HCT116 (cell line): ENCODE measurements at regions not wholly inside any gene's neighbourhood (a gene's known extent, or its start where the extent isn't known, plus 50 kb on each side); places are given as distances from the start of the nearest gene placed in this dataset.
"Not testable (repeated sequence)": the region's sequence is repeated elsewhere in the genome, so short reads cannot be mapped to it uniquely, and the experiment has no call there.

ENCODE experiments used
- ATAC-seq: fragments of 200-7000 bp; cut with Tn5 transposase; 2 replicates; pipeline ENCODE4 v1.9.1; 2020; ENCODE audit warnings: mild to moderate bottlenecking, moderate library complexity
- BruUV-seq: library from RNA; stranded (reverse); fragments of 400-500 nt; replicated peaks from 2 replicates; lab custom pipeline; 2021; lab: Mats Ljungman, UMichigan
- CTCF ChIA-PET: fragments of 300-600 bp; sonication (Branson Sonifier 250); formaldehyde crosslinking; loops from one replicate; lab custom pipeline; 2021; ENCODE audit warnings: antibody characterized with exemption; lab: Charles Lee
- POLR2A ChIA-PET: fragments of 300-600, 350-600 bp; sonication (Branson Sonifier 250); formaldehyde crosslinking; loops from one replicate; lab custom pipeline; 2021; ENCODE audit warnings: antibody characterized with exemption; lab: Charles Lee
- RAD21 ChIA-PET, 2 experiments: fragments of 300-600 bp; sonication (Branson Sonifier 250); formaldehyde crosslinking; loops; one replicate each; lab custom pipeline; 2023; ENCODE audit warnings: low total read pairs in 2 of 2; ENCODE audit not compliant: uncharacterized antibody in 2 of 2, unreplicated experiment in 2 of 2, low non-redundant PET in 1 of 2; lab: Charles Lee
- DNase-seq: peaks from one replicate; pipeline ENCODE4 v3.0.0-alpha.2; 2010; ENCODE audit warnings: low read depth, low spot score
- H2AFZ ChIP-seq: fragments of 200-600 bp; shearing (Covaris generic), sonication (generic); 2 replicates; pipeline ENCODE4 v1.6.1; 2017; ENCODE audit warnings: low read depth, mixed run types, mixed read lengths, antibody characterized with exemption, low read length; ENCODE audit not compliant: poor library complexity, severe bottlenecking
- H3K27ac ChIP-seq: 2 replicates; pipeline ENCODE4 v1.5.1; 2012; ENCODE audit warnings: low read depth, low read length
- H3K27me3 ChIP-seq: fragments of 200-600 bp; sonication (generic); 2 replicates; pipeline ENCODE4 v1.6.1; 2016; ENCODE audit warnings: mixed run types, low read length, mixed read lengths; ENCODE audit not compliant: insufficient read depth
- H3K36me3 ChIP-seq, 2 experiments: fragments of 200-500 bp in 1 of 2; fragments of 200-600 bp in 1 of 2; sonication (Bioruptor generic) in 1 of 2; sonication (generic) in 1 of 2; 2 replicates each; pipeline versions ENCODE4 v1.5.1 to v1.6.1; 2014 to 2016; ENCODE audit warnings: low read length in 2 of 2, inconsistent platforms in 1 of 2, mixed read lengths in 1 of 2, mixed run types in 1 of 2; ENCODE audit not compliant: insufficient read depth in 2 of 2, control insufficient read depth in 1 of 2
- H3K4me1 ChIP-seq, 2 experiments: fragments of 200-600 bp in 1 of 2; sonication (generic) in 1 of 2; 2 replicates each; pipeline versions ENCODE4 v1.5.1 to v1.6.1; 2012 to 2017; ENCODE audit warnings: low read length in 2 of 2, inconsistent platforms in 1 of 2, mild to moderate bottlenecking in 1 of 2, mixed read lengths in 1 of 2, mixed run types in 1 of 2, moderate library complexity in 1 of 2; ENCODE audit not compliant: insufficient read depth in 2 of 2, control insufficient read depth in 1 of 2
- H3K4me2 ChIP-seq: fragments of 200-600 bp; sonication (generic); 2 replicates; pipeline ENCODE4 v1.6.1; 2017; ENCODE audit warnings: mixed run types, low read length, mixed read lengths
- H3K4me3 ChIP-seq, 2 experiments: fragments of 200-600 bp in 1 of 2; sonication (generic) in 1 of 2; replicated peaks in 1 of 2; 2 replicates each; pipeline ENCODE4 v1.5.1; 2011 to 2016; ENCODE audit warnings: low read length in 2 of 2, control low read depth in 1 of 2, low read depth in 1 of 2, mild to moderate bottlenecking in 1 of 2, mixed read lengths in 1 of 2, mixed run types in 1 of 2
- H3K79me2 ChIP-seq: fragments of 200-600 bp; sonication (generic); 2 replicates; pipeline ENCODE4 v1.6.1; 2017; ENCODE audit warnings: mild to moderate bottlenecking, mixed run types, low read length, moderate library complexity, mixed read lengths; ENCODE audit not compliant: insufficient read depth
- H3K9ac ChIP-seq: fragments of 200-600 bp; sonication (generic); 2 replicates; pipeline ENCODE4 v1.6.1; 2016; ENCODE audit warnings: low read length, mixed read lengths
- H3K9me2 ChIP-seq: fragments of 200-600 bp; sonication (generic), shearing (Covaris generic); 2 replicates; pipeline ENCODE4 v1.6.1; 2017; ENCODE audit warnings: mixed run types, mild to moderate bottlenecking, moderate library complexity; ENCODE audit not compliant: insufficient read depth
- H3K9me3 ChIP-seq, 2 experiments: fragments of 200-500 bp in 1 of 2; fragments of 200-600 bp in 1 of 2; sonication (Bioruptor generic) in 1 of 2; sonication (generic) in 1 of 2; 2 replicates each; pipeline ENCODE4 v1.6.1; 2014 to 2017; ENCODE audit warnings: low read length in 2 of 2, mixed read lengths in 2 of 2, inconsistent platforms in 1 of 2, low read depth in 1 of 2, mild to moderate bottlenecking in 1 of 2, mixed run types in 1 of 2, moderate library complexity in 1 of 2; ENCODE audit not compliant: control insufficient read depth in 1 of 2, insufficient read depth in 1 of 2
- H4K20me1 ChIP-seq: fragments of 200-600 bp; sonication (generic), shearing (Covaris generic); 2 replicates; pipeline ENCODE4 v1.6.1; 2017; ENCODE audit warnings: mixed run types, mild to moderate bottlenecking, moderate library complexity; ENCODE audit not compliant: insufficient read depth
- CBX3 ChIP-seq: IDR thresholded peaks from 2 replicates; pipeline ENCODE4 v1.6.1; 2012; ENCODE audit warnings: low read depth
- EGR1 ChIP-seq: IDR thresholded peaks from 2 replicates; pipeline ENCODE4 v1.6.1; 2012; ENCODE audit warnings: low read depth
- EZH2phosphoT487 ChIP-seq: fragments of 200-600 bp; IDR thresholded peaks from 2 replicates; pipeline ENCODE4 v1.6.1; 2018; ENCODE audit warnings: antibody characterized with exemption, borderline replicate concordance
- FOSL1 ChIP-seq: IDR thresholded peaks from 2 replicates; pipeline ENCODE4 v1.6.1; 2012; ENCODE audit warnings: low read depth
- RAD21 ChIP-seq: IDR thresholded peaks from 2 replicates; pipeline ENCODE4 v1.6.1; 2012; ENCODE audit warnings: low read depth, mild to moderate bottlenecking
- SIN3A ChIP-seq: IDR thresholded peaks from 2 replicates; pipeline ENCODE4 v1.6.1; 2012; ENCODE audit warnings: low read depth
- SRF ChIP-seq: IDR thresholded peaks from 2 replicates; pipeline ENCODE4 v1.6.1; 2012; ENCODE audit warnings: low read depth
- intact Hi-C: fragments of 100-400 bp; cut with micrococcal nuclease; formaldehyde crosslinking; loops from 2 replicates; pipeline ENCODE4 v1.10.0; 2022
- TF ChIP-seq, protein P1 (sequence below): IDR thresholded peaks from 2 replicates; pipeline ENCODE4 v1.6.1; 2012; ENCODE audit warnings: low read depth
- TF ChIP-seq, protein P2 (sequence below), 3 experiments: fragments of 200-600 bp in 1 of 3; sonication (generic) in 1 of 3; IDR thresholded peaks in 2 of 3; conservative IDR thresholded peaks in 1 of 3; 2 replicates each; pipeline ENCODE4 v1.5.1; 2012 to 2017; ENCODE audit warnings: low read depth in 2 of 3, low read length in 2 of 3, antibody characterized with exemption in 1 of 3, borderline replicate concordance in 1 of 3, control low read depth in 1 of 3, mild to moderate bottlenecking in 1 of 3, mixed read lengths in 1 of 3, mixed run types in 1 of 3, moderate library complexity in 1 of 3; ENCODE audit not compliant: insufficient read depth in 1 of 3

DNA sequence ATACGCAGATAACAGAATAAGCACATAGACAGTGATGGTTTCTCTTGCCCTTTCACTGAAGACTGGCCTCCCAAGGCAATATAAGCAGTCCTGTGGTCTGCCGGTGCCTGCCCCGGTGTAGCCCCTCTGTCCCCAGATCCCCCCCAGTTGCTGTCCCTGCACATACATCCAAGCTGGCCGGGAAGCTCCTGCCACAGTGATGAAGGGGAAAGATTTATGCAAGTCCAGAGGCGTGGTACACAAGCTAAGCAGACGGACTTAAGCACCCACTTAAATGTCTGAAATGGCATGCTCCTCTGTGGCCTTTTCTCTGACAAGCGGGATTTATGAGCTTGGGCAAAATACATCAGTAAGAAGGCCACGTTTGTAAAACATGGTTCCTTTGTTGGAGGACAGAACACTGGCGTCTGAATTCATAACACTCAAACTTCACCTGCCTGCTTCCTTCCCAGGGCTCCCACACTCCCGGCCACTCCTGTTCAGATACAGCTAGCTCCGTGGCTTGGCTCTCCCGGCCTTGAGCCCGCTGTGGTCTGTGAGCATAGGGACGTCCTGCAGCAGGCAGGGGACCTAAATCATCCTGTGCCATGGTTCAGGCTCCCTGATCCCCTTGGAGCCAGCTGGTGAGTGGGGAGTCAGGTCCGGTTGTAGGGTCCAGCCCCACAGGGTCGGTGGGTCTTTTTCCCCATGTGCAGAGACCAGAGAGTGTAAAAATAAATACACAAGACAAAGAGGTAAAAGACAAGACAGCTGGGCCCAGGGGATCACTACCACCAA lies 61.7 kb upstream of the PPP2R2D start (continued):
- TF ChIP-seq, protein P1, sequence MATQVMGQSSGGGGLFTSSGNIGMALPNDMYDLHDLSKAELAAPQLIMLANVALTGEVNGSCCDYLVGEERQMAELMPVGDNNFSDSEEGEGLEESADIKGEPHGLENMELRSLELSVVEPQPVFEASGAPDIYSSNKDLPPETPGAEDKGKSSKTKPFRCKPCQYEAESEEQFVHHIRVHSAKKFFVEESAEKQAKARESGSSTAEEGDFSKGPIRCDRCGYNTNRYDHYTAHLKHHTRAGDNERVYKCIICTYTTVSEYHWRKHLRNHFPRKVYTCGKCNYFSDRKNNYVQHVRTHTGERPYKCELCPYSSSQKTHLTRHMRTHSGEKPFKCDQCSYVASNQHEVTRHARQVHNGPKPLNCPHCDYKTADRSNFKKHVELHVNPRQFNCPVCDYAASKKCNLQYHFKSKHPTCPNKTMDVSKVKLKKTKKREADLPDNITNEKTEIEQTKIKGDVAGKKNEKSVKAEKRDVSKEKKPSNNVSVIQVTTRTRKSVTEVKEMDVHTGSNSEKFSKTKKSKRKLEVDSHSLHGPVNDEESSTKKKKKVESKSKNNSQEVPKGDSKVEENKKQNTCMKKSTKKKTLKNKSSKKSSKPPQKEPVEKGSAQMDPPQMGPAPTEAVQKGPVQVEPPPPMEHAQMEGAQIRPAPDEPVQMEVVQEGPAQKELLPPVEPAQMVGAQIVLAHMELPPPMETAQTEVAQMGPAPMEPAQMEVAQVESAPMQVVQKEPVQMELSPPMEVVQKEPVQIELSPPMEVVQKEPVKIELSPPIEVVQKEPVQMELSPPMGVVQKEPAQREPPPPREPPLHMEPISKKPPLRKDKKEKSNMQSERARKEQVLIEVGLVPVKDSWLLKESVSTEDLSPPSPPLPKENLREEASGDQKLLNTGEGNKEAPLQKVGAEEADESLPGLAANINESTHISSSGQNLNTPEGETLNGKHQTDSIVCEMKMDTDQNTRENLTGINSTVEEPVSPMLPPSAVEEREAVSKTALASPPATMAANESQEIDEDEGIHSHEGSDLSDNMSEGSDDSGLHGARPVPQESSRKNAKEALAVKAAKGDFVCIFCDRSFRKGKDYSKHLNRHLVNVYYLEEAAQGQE = no peak
- TF ChIP-seq SIN3A (no peak), EZH2phosphoT487 (no peak), EGR1 (no peak), CBX3 (no peak), FOSL1 (no peak), SRF (no peak)

DNA sequence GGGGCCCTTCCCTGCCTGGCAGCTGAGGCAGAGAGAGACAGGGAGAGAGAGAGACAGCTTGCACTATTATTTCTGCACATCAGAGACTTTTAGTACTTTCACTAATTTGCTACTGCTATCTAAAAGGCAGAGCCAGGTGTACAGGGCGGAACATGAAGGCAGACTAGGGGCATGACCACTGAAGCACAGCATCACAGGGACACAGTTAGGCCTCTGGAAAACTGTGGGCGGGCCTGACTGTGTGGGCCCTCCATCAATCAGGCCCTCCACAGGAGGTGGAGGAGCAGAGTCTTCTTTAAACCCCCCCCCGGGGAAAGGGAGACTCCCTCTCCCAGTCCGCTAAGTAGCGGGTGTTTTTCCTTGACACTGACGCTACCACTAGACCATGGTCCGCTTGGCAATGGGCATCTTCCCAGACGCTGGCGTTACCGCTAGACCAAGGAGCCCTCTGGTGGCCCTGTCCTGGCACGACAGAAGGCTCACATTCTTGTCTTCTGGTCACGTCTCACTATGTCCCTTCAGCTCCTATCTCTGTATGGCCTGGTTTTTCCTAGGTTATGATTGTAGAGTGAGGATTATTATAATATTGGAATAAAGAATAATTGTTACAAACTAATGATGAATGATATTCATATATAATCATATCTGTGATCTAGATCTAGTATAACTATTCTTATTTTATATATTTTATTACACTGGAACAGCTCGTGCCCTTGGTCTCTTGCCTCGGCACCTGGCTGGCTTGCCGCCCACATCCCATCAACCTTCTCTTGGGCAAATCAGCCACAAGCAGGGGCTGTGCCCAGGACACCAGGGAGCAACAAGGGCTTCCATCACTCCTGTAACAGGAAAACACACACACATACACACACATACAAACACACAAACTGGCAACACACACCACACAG lies 60.7 kb upstream of the PPP2R2D start:
- H3K4me1 ChIP-seq, CTCF ChIA-PET, H3K36me3 ChIP-seq, intact Hi-C loops, H3K27me3 ChIP-seq, H3K9me2 ChIP-seq, H4K20me1 ChIP-seq, H3K4me2 ChIP-seq, H3K9ac ChIP-seq, POLR2A ChIA-PET, H3K9me3 ChIP-seq, H3K4me3 ChIP-seq, H3K79me2 ChIP-seq, BruUV-seq, H3K27ac ChIP-seq, RAD21 ChIA-PET, H2AFZ ChIP-seq: not testable (repeated sequence)
- ATAC-seq (peak; percentile 66), DNase-seq (peak; percentile 3)
- TF ChIP-seq RAD21 = peak; percentile 62
- TF ChIP-seq, protein P2, sequence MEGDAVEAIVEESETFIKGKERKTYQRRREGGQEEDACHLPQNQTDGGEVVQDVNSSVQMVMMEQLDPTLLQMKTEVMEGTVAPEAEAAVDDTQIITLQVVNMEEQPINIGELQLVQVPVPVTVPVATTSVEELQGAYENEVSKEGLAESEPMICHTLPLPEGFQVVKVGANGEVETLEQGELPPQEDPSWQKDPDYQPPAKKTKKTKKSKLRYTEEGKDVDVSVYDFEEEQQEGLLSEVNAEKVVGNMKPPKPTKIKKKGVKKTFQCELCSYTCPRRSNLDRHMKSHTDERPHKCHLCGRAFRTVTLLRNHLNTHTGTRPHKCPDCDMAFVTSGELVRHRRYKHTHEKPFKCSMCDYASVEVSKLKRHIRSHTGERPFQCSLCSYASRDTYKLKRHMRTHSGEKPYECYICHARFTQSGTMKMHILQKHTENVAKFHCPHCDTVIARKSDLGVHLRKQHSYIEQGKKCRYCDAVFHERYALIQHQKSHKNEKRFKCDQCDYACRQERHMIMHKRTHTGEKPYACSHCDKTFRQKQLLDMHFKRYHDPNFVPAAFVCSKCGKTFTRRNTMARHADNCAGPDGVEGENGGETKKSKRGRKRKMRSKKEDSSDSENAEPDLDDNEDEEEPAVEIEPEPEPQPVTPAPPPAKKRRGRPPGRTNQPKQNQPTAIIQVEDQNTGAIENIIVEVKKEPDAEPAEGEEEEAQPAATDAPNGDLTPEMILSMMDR (IDR thresholded peaks at IDR 0.05 in 2 of 3, conservative IDR thresholded peaks at IDR 0.05 in 1 of 3; ENCODE audit: borderline replicate concordance in 1 of 3, insufficient read depth in 1 of 3, low read depth in 2 of 3, low read length in 2 of 3) = peak; percentile 27 to 42 (median 41); a peak in 5 of 6 replicates
